GM23248 (cell line): ENCODE measurements at regions not wholly inside any gene's neighbourhood (a gene's known extent, or its start where the extent isn't known, plus 50 kb on each side); places are given as distances from the start of the nearest gene placed in this dataset.

Experiments
- DNase-seq: peaks from one replicate; pipeline ENCODE4 v3.0.0-alpha.2; 2015
- H2AFZ ChIP-seq: fragments of 200-600 bp; sonication (generic); 2 replicates; pipeline ENCODE4 v1.6.1; 2016; ENCODE audit warnings: antibody characterized with exemption
- H3F3A ChIP-seq: fragments of 200-600 bp; sonication (generic); 2 replicates; pipeline ENCODE4 v1.6.1; 2016; ENCODE audit warnings: mild to moderate bottlenecking, antibody characterized with exemption, mixed run types; ENCODE audit not compliant: insufficient read depth
- H3K27ac ChIP-seq: fragments of 200-600 bp; sonication (generic); 2 replicates; pipeline ENCODE4 v1.5.1; 2016; ENCODE audit warnings: mild to moderate bottlenecking
- H3K27me3 ChIP-seq: fragments of 200-600 bp; sonication (generic); replicated peaks from 2 replicates; pipeline ENCODE4 v1.6.1; 2016; ENCODE audit warnings: mild to moderate bottlenecking; ENCODE audit not compliant: insufficient read depth
- H3K36me3 ChIP-seq: fragments of 200-600 bp; sonication (generic); 2 replicates; pipeline ENCODE4 v1.6.1; 2016; ENCODE audit warnings: low read depth, mild to moderate bottlenecking
- H3K4me1 ChIP-seq: fragments of 200-600 bp; sonication (generic); 2 replicates; pipeline ENCODE4 v1.6.1; 2016; ENCODE audit warnings: mild to moderate bottlenecking; ENCODE audit not compliant: insufficient read depth
- H3K4me2 ChIP-seq: fragments of 200-600 bp; sonication (generic); one replicate; pipeline ENCODE4 v1.6.1; 2016; ENCODE audit warnings: mild to moderate bottlenecking; ENCODE audit not compliant: unreplicated experiment
- H3K4me3 ChIP-seq: fragments of 200-600 bp; sonication (generic); 2 replicates; pipeline ENCODE4 v1.5.1; 2016; ENCODE audit warnings: mild to moderate bottlenecking
- H3K79me2 ChIP-seq: fragments of 200-600 bp; sonication (generic); 2 replicates; pipeline ENCODE4 v1.6.1; 2016; ENCODE audit warnings: mild to moderate bottlenecking; ENCODE audit not compliant: insufficient read depth
- H3K9ac ChIP-seq: fragments of 200-600 bp; sonication (generic); 2 replicates; pipeline ENCODE4 v1.6.1; 2016; ENCODE audit warnings: mild to moderate bottlenecking
- H3K9me2 ChIP-seq: fragments of 200-600 bp; sonication (generic); 2 replicates; pipeline ENCODE4 v1.6.1; 2016; ENCODE audit warnings: mixed run types, mild to moderate bottlenecking, moderate library complexity; ENCODE audit not compliant: insufficient read depth
- H3K9me3 ChIP-seq: fragments of 200-600 bp; sonication (generic); one replicate; pipeline ENCODE4 v1.6.1; 2017; ENCODE audit warnings: low read depth
- H4K20me1 ChIP-seq: fragments of 200-600 bp; sonication (generic); 2 replicates; pipeline ENCODE4 v1.6.0; 2016; ENCODE audit not compliant: insufficient read depth
- EZH2 ChIP-seq: fragments of 200-600 bp; sonication (generic); IDR thresholded peaks from 2 replicates; pipeline ENCODE4 v1.6.1; 2018; ENCODE audit warnings: antibody characterized with exemption, mild to moderate bottlenecking; ENCODE audit not compliant: insufficient read depth, poor library complexity, severe bottlenecking
- EZH2phosphoT487 ChIP-seq: fragments of 200-600 bp; sonication (generic); IDR thresholded peaks from 2 replicates; pipeline ENCODE4 v1.6.1; 2018; ENCODE audit warnings: antibody characterized with exemption, moderate library complexity, mild to moderate bottlenecking, low read depth; ENCODE audit not compliant: insufficient read depth
- WGBS, 2 experiments: methylation state at CpG; one replicate each; pipeline ENCODE4 v1.1.6; 2015 to 2017; ENCODE audit warnings: low lambda C conversion rate in 2 of 2, low coverage in 1 of 2; ENCODE audit errors: missing lambda C conversion rate in 2 of 2; 5-methylcytosine and 5-hydroxymethylcytosine counted together
- in situ Hi-C: fragments of 300-500 bp; cut with MboI; formaldehyde crosslinking; loops from 2 replicates; pipeline ENCODE4 v1.15.0; 2020

GRCh38 chr19:28727480-28728159, 485.3 kb downstream of the UQCRFS1 start:
- H3K9me3 ChIP-seq = no peaks in the 10 kb centered on the region
- H3K9ac ChIP-seq = no peak overlapping the region
- no peaks in the 10 kb centered on the region for H3F3A ChIP-seq
- 0 out of 2 replicates have a peak overlapping the region, but pooled peaks have one; percentile 33 for H2AFZ ChIP-seq
- no peaks in the 10 kb centered on the region for H3K9me2 ChIP-seq
- no peaks in the 10 kb centered on the region for H4K20me1 ChIP-seq
- peak; percentile 32 for DNase-seq
- H3K27me3 ChIP-seq = peaks cover 44% of the 10 kb centered on the region
- in situ Hi-C loops = loop anchor here (25.0 kb wide), 2 partner anchors 260 to 535 kb away; no protein-coding TSS in a partner anchor
- no peaks in the 10 kb centered on the region for H3K79me2 ChIP-seq
- no peaks in the 10 kb centered on the region for H3K36me3 ChIP-seq
- TF ChIP-seq EZH2phosphoT487 = no peak
- no peak for TF ChIP-seq EZH2
- 0 out of 2 replicates have a peak overlapping the region, but pooled peaks have one; percentile 21 for H3K4me3 ChIP-seq
- no peak overlapping the region for H3K27ac ChIP-seq
- no peaks in the 10 kb centered on the region for H3K4me1 ChIP-seq
- H3K4me2 ChIP-seq = no peak overlapping the region
- WGBS, 2 experiments = 13 to 22% methylated on average over 20 to 37 of the region's 49 CpGs

DNA sequence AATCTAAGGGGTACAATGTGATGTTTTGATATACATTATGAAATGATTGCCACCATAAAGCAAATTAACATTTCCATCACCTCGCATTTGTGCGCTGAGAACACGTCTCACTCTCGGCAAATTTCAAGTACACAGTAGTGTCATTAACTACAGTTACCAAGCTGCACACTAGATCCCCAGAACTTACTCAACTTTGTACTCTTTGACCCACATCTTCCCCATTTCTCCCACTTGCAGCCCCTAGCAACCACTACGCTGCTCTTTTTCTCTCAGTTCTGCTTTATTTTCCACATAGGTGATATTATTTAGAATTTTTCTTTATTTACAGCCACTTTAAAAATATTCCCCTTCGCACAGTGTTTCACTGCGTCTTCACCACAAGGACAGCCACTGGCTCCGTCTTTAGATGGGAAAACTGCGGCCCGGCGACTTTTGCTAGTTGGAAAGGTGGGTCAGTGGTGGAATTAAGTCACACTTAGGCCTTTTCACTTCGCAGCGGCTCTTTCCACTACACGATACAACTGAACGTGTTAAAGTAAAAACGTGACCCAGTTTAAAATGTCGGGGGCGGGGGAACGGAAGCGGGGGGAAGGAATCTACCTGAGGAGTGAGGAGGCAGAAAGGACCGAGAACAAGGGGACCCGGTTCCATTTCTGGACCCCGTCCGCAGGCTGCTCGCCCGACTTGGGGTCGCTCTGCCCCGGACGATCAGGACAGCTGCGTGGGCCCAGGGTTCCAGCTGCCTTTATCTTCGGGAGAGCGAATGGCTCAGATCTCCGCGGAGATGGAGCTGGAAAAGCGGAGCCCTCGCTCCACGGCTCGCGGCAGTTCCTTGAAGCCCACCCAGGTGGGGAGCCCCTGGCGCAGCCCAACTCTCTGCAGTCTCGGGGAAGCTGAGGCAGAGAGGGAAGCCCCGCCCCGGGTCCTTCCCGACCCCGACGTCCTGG, 486.1 kb downstream of the UQCRFS1 start:
- H3K4me2 ChIP-seq = no peak overlapping the region
- in situ Hi-C loops = loop anchor here (25.0 kb wide), 2 partner anchors 260 to 535 kb away; no protein-coding TSS in a partner anchor
- 27 to 28% methylated on average over 40 to 46 of the region's 46 CpGs for WGBS, 2 experiments
- no peaks in the 10 kb centered on the region for H4K20me1 ChIP-seq
- no peak overlapping the region for H3K27ac ChIP-seq
- H3K4me3 ChIP-seq = no peak overlapping the region
- H3K27me3 ChIP-seq = peaks cover 44% of the 10 kb centered on the region
- H3K9ac ChIP-seq = no peak overlapping the region
- H3K36me3 ChIP-seq = no peaks in the 10 kb centered on the region
- 0 out of 2 replicates have a peak overlapping the region, but pooled peaks have one; percentile 33 for H2AFZ ChIP-seq
- no peaks in the 10 kb centered on the region for H3K4me1 ChIP-seq
- peak; percentile 23 for TF ChIP-seq EZH2
- TF ChIP-seq EZH2phosphoT487 = no peak
- no peak for DNase-seq
- no peaks in the 10 kb centered on the region for H3F3A ChIP-seq
- no peaks in the 10 kb centered on the region for H3K9me3 ChIP-seq
- H3K9me2 ChIP-seq = no peaks in the 10 kb centered on the region
- no peaks in the 10 kb centered on the region for H3K79me2 ChIP-seq

GRCh38 chr19:28718909-28719308, 494.0 kb downstream of the UQCRFS1 start:
- WGBS, 2 experiments = 64 to 68% methylated on average over 3 of the region's 3 CpGs
- H3F3A ChIP-seq = no peaks in the 10 kb centered on the region

DNA sequence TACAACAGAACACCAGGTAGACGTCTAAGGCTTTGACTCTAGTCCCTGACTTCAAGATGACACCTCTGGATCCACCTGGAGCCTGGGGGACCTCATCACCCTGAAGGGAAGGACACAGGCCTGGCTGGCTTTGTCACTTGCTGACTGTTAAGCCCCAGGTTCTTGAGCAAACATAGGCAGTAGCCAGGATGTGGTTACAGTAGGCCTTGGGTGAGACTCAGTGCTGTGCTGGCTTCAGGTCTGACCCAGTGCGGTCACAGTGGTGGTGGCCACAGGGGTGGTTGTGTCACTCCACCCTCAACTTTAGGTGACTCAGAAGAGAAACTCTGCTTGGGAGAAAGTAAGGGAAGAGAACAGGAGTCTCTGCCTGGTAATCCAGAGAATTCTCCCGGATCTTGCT, 497.8 kb downstream of the UQCRFS1 start:
- Histone ChIP-seq H3F3A (no peaks in the 10 kb centered on the region), H3K9ac (no peak overlapping the region), H3K9me3 (no peaks in the 10 kb centered on the region), H3K36me3 (no peaks in the 10 kb centered on the region), H4K20me1 (no peaks in the 10 kb centered on the region), H3K4me3 (no peak overlapping the region), H3K4me1 (no peaks in the 10 kb centered on the region), H3K4me2 (no peak overlapping the region), H3K79me2 (no peaks in the 10 kb centered on the region), H3K27me3 (peaks cover 21% of the 10 kb centered on the region), H3K27ac (no peak overlapping the region), H3K9me2 (no peaks in the 10 kb centered on the region), H2AFZ (no peak overlapping the region)
- in situ Hi-C loops = loop anchor here (25.0 kb wide), 1 partner anchor 753 kb away; no protein-coding TSS in a partner anchor
- DNase-seq = peak; percentile 13
- no peak for TF ChIP-seq EZH2phosphoT487
- no peak for TF ChIP-seq EZH2
- WGBS, 2 experiments = 73 to 78% methylated on average over 3 of the region's 3 CpGs

More at GRCh38 chr19:28718909-28719308, 494.0 kb downstream of the UQCRFS1 start:
- Histone ChIP-seq H3K27ac (no peak overlapping the region), H3K4me1 (no peaks in the 10 kb centered on the region), H4K20me1 (no peaks in the 10 kb centered on the region), H2AFZ (no peak overlapping the region), H3K4me3 (no peak overlapping the region), H3K9me3 (no peaks in the 10 kb centered on the region), H3K9me2 (no peaks in the 10 kb centered on the region), H3K79me2 (no peaks in the 10 kb centered on the region), H3K27me3 (0 out of 2 replicates have a peak, but pooled peaks cover 9% of the 10 kb centered on the region), H3K36me3 (no peaks in the 10 kb centered on the region), H3K4me2 (no peak overlapping the region), H3K9ac (no peak overlapping the region)
- no peak for TF ChIP-seq EZH2phosphoT487
- TF ChIP-seq EZH2 = no peak
- in situ Hi-C loops = loop anchor here (25.0 kb wide), 1 partner anchor 757 kb away; no protein-coding TSS in a partner anchor
- no peak for DNase-seq
